Adrenal gland (tissue), 9 donors: ENCODE measurements at regions not wholly inside any gene's neighbourhood (a gene's known extent, or its start where the extent isn't known, plus 50 kb on each side); places are given as distances from the start of the nearest gene placed in this dataset.
"Not testable (repeated sequence)": the region's sequence is repeated elsewhere in the genome, so short reads cannot be mapped to it uniquely, and the experiment has no call there.

ENCODE experiments used
- DNase-seq, 7 donors: peaks; one replicate each; pipeline ENCODE4 v3.0.0-alpha.2; 2019 to 2020
- H3K27ac ChIP-seq, 5 donors: fragments of 200-600 bp; sonication (generic) in 4 of 5; 1 replicate in 3 of 5; 2 replicates in 2 of 5; pipeline versions ENCODE4 v1.5.1 to v1.8.0; 2016 to 2020; ENCODE audit warnings: mild to moderate bottlenecking in 1 of 5
- H3K27me3 ChIP-seq: fragments of 200-600 bp; 2 replicates; pipeline ENCODE4 v1.8.0; 2021
- H3K36me3 ChIP-seq, 2 donors: fragments of 200-600 bp; replicated peaks in 1 of 2; 1 replicate in 1 of 2; 2 replicates in 1 of 2; pipeline versions ENCODE4 v1.5.1 to v1.8.0; 2018 to 2022
- H3K4me1 ChIP-seq, 2 donors: fragments of 200-600 bp; replicated peaks in 1 of 2; 1 replicate in 1 of 2; 2 replicates in 1 of 2; pipeline versions ENCODE4 v1.5.1 to v1.8.0; 2018 to 2021
- H3K4me3 ChIP-seq, 4 donors: fragments of 200-600 bp; sonication (generic) in 3 of 4; one replicate each; pipeline ENCODE4 v1.5.1; 2016 to 2018
- H3K9me3 ChIP-seq, 3 donors: fragments of 200-600 bp; sonication (generic) in 1 of 3; replicated peaks in 1 of 3; 1 replicate in 2 of 3; 2 replicates in 1 of 3; pipeline versions ENCODE4 v1.5.1 to v1.8.0; 2016 to 2021
- CTCF ChIP-seq, 6 experiments: fragments of 450-650 bp in 4 of 6; fragments of 200-600 bp in 2 of 6; sonication (generic) in 1 of 6; IDR thresholded peaks; 1 replicate in 5 of 6; 2 replicates in 1 of 6; pipeline versions ENCODE4 v1.5.1 to v1.8.0; 2016 to 2021; ENCODE audit warnings: antibody characterized with exemption in 6 of 6, mild to moderate bottlenecking in 2 of 6, moderate library complexity in 1 of 6
- POLR2A ChIP-seq, 2 donors: fragments of 450-650 bp; IDR thresholded peaks; one replicate each; pipeline ENCODE4 v1.6.1; 2017; ENCODE audit warnings: antibody characterized with exemption in 2 of 2, mild to moderate bottlenecking in 2 of 2, moderate library complexity in 1 of 2
- WGBS, 4 donors: extraction: QIAGEN DNeasy Blood & Tissue Kit in 2 of 4; methylation state at CpG; one replicate each; pipeline versions ENCODE4 v1.1.5 to v1.1.7; 2013 to 2017; 5-methylcytosine and 5-hydroxymethylcytosine counted together
- intact Hi-C, 2 donors: fragments of 100-400 bp; cut with DNase I; formaldehyde crosslinking; loops; one replicate each; pipeline versions ENCODE4 v1.14.1 to v1.15.0; 2022 to 2023
- donor health status: healthy with polysubstance abuse.
- donor health status: Bipolar disorder and iron deficiency.
- donor health status: DM: yes; HTN: yes; CAD: no.
- donor health status: DM: no; HTN: no; CAD: no.
- donor health status: DM: no; HTN: no; CAD: no.

GRCh38 chr15:35179739-35180138 lies 94.6 kb upstream of the NANOGP8 start:
- Histone ChIP-seq H3K9me3 (no peaks in the 10 kb centered on the region), H3K36me3 (no peaks in the 10 kb centered on the region), H3K4me3 (no peak overlapping the region), H3K27me3 (no peaks in the 10 kb centered on the region), H3K4me1 (peaks cover 5 to 8% of the 10 kb centered on the region in 2 donors), H3K27ac (no peak overlapping the region)
- intact Hi-C loops = no loop called here
- 87 to 91% (median 89%) methylated on average over 3 of the region's 3 CpGs for WGBS, 4 donors
- TF ChIP-seq POLR2A (IDR thresholded peaks at IDR 0.05) = no peak
- no peak for DNase-seq

- H3K4me3 ChIP-seq, H3K9me3 ChIP-seq, H3K27ac ChIP-seq, H3K27me3 ChIP-seq, H3K36me3 ChIP-seq, intact Hi-C loops, H3K4me1 ChIP-seq, DNase-seq: not testable (repeated sequence)
- WGBS, 4 donors = 87 to 100% (median 94%) methylated on average over 1 of the region's 1 CpG
Measured at GRCh38 chr15:35178186-35178585, 93.1 kb upstream of the NANOGP8 start.

- WGBS, 4 donors = 75 to 81% (median 78%) methylated on average over 3 of the region's 3 CpGs
- Histone ChIP-seq H3K4me1 (no peaks in the 10 kb centered on the region), H3K36me3 (no peaks in the 10 kb centered on the region), H3K27me3 (no peaks in the 10 kb centered on the region), H3K27ac (no peak overlapping the region), H3K4me3 (no peak overlapping the region), H3K9me3 (no peaks in the 10 kb centered on the region)
- no peak for TF ChIP-seq POLR2A (IDR thresholded peaks at IDR 0.05)
- no peak for TF ChIP-seq CTCF (IDR thresholded peaks at IDR 0.05)
- intact Hi-C loops = no loop called here
- DNase-seq = no peak
Measured at GRCh38 chr15:35174948-35175347, 89.9 kb upstream of the NANOGP8 start.

GRCh38 chr15:35173444-35174118 lies 88.5 kb upstream of the NANOGP8 start:
- Histone ChIP-seq H3K27me3 (no peaks in the 10 kb centered on the region), H3K27ac (no peak overlapping the region), H3K4me1 (peaks cover 3 to 5% of the 10 kb centered on the region in 2 donors), H3K9me3 (no peaks in the 10 kb centered on the region), H3K36me3 (no peaks in the 10 kb centered on the region), H3K4me3 (no peak overlapping the region)
- WGBS, 4 donors = 71 to 88% (median 73%) methylated on average over 4 of the region's 4 CpGs
- intact Hi-C loops = no loop called here
- no peak for TF ChIP-seq POLR2A (IDR thresholded peaks at IDR 0.05)
- no peak for TF ChIP-seq CTCF (IDR thresholded peaks at IDR 0.05)
- DNase-seq = no peak

GRCh38 chr15:35170207-35170606 lies 85.1 kb upstream of the NANOGP8 start:
- 66 to 82% (median 73%) methylated on average over 3 of the region's 3 CpGs for WGBS, 4 donors
- TF ChIP-seq POLR2A (IDR thresholded peaks at IDR 0.05) (no peak), CTCF (IDR thresholded peaks at IDR 0.05) (no peak)
- Histone ChIP-seq H3K27me3 (no peaks in the 10 kb centered on the region), H3K36me3 (no peaks in the 10 kb centered on the region), H3K27ac (no peak overlapping the region), H3K4me1 (peaks cover 6 to 15% of the 10 kb centered on the region in 2 donors), H3K9me3 (no peaks in the 10 kb centered on the region), H3K4me3 (no peak overlapping the region)
- intact Hi-C loops = no loop called here
- no peak for DNase-seq
